ENCODE measurements at regions not wholly inside any gene's neighbourhood (a gene's known extent, or its start where the extent isn't known, plus 50 kb on each side); places are given as distances from the start of the nearest gene placed in this dataset.
"Not testable (repeated sequence)": the region's sequence is repeated elsewhere in the genome, so short reads cannot be mapped to it uniquely, and the experiment has no call there.

DNA sequence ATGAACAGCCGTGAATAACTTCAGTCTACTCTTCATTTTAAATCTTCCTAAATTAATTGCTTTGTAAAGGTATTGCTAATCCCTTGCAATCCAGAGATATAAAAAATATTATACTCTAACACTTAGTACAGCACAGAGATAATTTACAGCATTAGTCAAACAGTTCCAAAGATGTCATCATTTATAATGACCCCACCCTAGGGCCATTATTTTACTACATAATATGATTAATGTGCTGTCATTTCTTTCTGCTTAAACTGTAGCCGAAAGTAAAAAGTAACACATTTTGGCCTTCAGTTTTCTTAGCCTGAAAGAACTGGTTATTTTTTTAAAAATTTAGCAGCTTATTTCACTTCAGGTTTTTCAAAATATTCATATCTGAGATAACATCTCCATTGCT lies 256.3 kb upstream of the RFC3 start:
- DNase-seq = no peak

DNA sequence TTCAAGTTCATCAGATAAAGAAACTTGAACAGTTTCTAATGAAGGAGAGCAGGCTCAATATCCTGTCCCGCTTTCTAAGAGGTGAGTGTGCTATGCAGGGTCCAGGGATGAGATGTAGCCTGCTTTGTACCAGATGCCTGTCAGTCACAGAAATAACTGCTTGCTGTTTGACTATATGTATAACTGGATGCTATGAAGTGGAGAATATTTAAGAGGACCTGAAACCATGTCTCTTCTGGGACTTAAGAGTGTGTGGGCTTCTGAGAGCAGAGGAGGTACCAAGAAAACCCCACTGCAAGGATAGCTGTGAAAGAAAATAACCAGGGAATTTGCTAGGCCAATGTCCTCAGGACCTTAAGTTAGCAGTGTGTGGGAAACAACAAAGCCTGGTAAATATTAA lies 246.3 kb upstream of the RFC3 start:
- DNase-seq = no peak

DNA sequence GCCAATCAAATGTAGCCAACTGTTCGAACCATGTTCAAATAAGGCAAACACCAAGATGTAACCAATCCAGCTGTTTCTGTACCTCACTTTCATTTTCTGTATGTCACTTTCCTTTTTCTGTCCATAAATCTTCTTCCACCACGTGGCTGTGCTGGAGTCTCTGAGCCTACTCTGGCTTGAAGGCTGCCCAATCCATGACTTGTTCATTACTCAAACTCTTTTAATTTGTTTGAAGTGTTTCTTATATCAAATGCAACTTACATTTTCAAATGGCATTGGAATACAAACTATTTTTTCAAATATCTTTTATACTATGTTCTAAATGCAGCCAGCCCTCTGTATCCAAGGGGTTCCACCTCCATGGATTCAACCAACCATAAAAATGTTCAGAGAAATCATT lies 245.6 kb upstream of the RFC3 start:
- not testable (repeated sequence) for DNase-seq

DNA sequence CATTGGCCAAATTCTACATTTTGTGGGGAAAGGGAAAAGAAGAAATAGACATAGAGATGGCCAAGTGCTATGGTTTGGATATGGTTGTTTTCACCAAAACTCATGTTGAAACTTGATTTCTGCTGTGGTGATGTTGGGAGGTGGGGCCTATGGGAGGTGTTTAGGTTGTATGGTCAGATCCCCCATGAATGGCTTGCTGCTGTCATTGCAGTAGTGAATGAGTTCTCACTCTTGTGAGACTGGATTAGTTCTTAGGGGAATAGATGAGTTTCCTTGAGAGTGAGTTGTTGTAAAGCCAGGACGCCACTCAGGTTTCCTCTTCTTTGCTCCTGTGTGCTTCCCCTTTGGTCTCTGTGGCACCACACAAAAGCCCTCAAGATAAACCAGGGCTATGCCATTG lies 242.6 kb upstream of the RFC3 start:
- DNase-seq = no peak

DNA sequence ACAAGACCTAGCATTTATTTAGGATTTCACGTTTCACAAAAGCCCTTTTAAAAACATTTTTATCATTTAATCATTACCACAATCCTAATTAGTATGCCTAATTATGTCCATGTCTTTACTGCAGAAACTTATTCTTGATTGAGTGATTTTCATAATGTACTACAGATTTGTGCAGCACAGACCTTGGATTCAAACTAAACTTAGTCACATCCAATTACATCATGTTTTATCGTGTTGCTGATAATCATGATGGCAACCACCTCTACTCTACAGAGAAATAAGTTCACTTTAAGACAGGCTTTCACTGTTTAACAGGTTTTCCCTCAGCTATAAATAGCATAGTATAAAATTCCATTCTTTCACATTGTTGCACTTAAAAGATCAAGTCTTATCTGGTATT lies 240.9 kb upstream of the RFC3 start:
- DNase-seq = no peak

DNA sequence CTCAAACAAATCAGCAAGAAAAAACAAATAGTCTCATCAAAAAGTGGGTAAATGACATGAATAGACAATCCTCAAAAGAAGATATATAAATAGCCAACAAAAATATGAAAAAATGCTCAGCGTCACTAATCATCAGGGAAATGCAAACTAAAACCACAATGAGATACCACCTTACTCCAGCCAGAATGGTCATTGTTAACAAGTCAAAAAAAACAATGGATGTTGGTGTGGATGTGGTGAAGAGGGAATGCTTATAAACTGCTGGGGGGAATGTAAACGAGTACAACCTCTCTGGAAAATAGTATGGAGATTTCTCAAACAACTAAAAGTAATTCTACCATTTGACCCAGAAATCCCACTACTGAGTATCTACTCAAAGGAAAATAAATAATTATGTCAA lies 239.2 kb upstream of the RFC3 start:
- no peak for DNase-seq

DNA sequence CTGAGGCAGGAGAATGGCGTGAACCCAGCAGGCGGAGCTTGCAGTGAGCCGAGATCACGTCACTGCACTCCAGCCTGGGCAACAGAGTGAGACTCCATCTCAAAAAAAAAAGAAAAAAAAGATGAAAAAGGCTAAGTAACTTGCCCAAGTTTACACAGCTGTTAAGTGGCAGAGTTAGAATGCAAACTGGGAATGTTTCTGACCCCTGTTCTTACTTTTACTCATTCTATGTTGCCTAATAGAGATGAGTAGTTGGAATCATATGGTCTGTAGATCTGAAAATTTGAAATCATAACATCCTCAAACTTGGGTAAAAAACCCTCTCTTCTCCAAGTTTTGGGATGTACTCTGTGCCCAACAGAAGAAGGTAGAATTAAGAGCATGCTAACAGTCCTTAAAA lies 235.8 kb upstream of the RFC3 start:
- no peak for DNase-seq

DNA sequence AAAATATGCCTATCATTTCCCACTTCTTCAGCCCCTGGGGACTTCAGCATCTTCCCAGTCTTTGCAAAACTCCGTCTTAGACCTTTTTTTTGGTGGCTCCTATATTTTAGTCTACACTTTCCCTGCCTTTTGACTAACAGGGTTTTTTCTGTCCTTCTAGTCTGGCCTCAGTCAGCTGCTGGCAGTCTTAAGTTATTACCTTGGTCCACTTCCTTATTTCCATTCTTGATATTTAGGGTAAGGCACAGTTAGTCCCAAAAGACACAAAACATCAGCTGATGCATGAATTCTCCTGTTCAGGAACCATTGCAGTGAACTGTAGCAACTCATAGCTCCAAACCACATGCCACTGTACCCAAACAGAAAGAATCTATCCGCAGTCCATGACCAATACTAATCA lies 234.6 kb upstream of the RFC3 start:
- no peak for DNase-seq

DNA sequence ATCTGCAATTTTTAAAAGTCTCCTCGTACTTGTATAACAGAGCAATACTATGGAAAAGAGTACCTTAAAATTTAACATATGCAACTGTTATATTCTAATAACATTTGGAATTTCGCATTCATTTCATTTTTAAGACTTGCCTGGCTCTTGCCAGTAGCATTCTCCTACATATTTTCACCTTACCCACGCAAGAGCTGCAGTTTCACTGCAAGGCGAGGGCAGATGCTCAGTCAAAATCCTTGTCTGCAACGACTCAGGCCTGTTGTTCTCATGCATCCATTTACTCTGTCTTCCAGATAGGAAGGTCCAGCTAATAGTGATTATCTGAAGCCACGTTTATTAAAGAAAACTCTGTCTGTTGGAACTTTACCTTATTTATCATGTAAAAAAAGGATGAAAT lies 227.0 kb upstream of the RFC3 start:
- DNase-seq = no peak

DNA sequence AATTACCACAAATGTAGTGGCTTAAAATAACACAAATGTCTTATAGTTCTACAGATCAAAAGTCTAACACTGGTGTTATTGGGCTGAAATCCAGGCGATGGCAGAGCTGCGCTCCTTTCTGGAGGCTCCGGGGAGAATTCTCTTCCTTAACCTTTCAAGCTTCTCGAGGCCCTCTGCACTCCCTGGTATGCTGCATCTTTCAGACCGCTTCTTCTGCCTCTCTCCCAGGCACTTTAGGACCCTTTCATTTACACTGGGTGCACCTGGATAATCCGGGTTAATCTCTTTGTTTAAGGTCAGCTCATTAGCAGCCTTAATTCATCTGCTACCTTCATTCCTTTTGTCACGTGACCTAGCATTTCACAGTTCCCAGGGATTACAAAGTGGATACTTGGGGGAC lies 211.3 kb upstream of the RFC3 start:
- DNase-seq = peak; percentile 3

DNA sequence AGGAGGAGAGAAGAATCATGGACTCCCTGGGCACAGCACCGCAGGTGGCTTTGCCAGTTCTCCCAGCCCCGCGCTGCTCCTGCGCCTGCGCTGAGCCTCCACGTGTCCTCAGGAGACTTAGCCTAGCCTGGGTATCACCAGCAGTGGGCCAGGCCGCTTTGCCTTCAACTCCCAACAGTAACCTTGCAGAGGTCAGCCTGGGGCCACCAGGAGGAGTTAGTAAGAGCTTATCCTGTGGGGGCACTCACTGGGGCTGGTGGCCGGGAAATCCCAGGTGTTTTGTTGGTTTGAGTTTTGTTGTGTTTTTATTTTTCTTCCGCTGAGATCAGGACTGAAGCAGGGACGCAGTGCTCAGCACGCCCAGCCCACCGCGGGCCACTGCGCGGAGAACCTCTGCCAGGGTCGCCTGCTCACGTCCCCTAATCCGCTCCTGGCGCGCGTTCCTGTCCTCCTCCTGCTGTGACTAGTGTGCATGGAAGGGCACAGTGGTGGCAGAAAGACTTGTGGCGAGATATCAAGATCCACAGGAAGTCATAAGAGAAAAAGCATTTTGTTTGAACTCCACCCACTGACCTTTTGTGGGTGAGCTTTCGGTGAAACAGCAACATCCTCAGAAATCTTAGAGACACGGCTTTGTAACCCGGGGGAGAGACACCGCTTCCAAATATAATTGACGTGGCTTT lies 207.4 kb upstream of the RFC3 start:
- DNase-seq = no peak

DNA sequence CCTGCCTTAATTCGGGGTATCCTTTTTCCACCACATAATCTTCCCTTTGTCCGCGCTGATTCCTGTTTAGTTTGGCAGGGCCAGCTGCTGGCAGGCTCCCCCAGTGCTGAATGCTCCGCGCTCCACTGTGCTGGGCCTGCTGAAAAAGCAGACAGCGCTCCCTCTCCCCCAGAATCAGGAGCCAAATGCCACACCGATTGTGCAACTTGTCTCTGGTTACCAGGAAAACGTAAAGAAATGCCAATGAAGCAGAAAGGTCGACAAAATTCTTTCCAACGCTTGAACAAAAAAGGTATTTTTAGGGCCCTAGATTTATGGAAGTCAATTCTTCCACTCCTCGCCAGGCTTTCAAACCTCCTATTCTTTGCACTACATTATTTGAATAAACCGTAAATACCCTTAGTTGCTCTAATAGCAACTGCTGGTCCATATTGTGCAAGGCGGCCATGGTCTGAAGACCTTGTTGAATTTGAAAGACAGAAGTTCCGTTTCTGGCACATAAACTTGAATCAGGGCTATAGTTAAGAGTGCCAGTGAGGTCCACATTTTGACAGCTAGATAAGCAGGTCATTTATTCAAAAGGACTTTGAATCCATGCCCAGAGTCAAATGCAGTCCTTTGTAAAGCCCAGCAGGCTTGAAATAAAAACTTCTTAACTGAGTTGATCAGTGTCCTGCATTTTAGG lies 206.7 kb upstream of the RFC3 start:
- peak; percentile 9 for DNase-seq

DNA sequence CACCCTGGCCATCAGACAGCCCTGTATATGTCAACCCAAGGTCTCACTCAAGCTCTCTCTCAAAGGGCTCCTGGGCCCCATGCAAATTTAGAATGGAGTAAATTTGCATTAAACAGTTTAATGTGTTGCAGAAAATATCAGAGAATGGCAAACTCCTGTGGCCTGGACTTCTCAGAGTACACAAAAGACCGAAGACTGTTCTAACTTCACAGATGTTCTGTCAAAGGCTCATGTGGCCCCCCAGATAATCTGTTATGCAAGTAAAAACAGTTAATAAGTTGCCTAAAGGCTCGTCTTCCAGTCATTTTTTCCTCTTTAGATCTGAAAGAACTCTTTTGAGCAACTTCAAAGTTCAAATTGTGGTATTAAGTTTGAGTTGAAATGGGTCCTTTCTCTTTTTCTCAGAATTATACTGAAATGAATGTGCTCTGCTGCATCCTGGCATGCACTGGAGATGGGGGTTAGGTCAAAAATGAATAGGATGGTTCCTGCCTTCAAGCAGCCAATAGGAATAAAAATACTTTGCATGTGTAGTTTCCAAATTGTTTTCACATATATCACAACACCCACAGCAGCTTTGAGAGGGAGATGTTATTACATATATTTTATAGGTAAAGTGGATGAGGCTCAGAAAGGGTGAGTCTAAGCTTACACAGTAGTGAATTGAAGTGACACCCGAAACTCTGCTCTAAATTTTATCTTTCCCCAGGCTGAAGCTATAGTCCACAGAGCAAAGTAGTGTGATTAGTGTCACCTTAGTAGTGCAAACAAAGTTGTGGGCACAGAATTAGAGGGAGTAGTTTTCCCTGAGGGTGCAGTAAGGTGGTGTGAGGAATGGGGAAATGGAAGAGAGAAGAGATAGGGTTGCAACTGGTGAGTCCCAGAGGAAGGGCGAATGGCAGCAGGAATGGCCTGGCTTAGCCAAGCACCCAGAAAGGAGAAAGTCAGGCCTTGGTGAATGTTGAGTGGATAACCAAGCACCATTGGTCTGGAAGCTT lies 205.0 kb upstream of the RFC3 start:
- no peak for DNase-seq

DNA sequence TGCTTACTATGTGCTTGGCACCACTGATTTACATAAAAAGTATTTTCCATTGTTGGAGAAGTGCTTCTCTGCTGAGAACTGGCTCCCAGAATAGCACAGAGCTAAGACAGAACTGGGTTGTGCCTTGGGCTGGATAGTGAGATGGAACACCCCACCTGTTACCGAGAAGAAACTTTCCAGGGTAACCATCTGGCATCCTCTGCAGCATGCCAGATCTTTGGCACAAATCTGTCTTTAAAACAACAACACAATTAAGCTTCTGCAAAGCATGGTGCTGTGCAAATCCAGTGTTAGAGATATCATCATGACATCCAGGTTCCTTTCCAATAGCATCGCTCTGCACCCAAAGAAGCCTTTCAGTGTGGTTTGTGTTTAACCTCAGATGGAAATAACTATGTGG lies 202.5 kb upstream of the RFC3 start:
- no peak for DNase-seq

DNA sequence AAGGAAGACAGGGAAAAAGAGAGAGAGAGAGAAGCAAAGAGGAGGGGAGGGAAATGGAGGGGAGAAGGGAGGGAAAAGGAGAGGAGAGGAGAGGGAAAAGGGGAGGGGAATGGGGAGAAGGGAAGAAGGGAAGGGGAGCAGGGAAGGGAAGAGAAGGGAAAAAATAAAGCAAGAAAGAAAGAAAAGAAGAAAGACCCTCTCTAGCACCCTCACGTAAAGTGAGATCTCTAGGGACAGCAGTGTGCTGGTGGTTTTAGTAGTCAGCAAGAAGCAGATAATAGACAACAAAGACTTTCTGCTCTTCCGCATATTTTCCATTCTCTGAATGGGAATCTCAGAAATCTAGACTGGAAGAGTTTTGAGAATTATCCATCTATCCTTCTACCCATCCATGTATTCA lies 201.8 kb upstream of the RFC3 start:
- DNase-seq = no peak

DNA sequence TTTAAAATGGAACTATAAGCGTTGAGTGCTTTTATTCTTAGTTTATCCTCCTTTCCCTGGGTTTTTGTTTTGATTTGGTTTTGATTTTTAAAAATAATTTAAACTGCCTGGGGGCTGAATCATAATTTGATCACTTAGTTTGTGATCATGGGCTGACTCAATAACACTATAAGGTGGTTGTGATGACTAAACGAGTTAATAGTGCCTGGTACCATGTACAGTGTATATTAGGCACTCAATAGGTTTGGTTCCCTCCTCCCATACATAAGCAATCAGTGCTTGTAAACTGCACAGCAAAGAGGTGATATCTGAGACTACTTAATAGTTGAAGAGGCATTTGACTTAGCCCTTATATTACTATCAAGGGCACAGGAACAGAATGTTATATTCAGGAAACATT lies 200.9 kb upstream of the RFC3 start:
- no peak for DNase-seq

DNA sequence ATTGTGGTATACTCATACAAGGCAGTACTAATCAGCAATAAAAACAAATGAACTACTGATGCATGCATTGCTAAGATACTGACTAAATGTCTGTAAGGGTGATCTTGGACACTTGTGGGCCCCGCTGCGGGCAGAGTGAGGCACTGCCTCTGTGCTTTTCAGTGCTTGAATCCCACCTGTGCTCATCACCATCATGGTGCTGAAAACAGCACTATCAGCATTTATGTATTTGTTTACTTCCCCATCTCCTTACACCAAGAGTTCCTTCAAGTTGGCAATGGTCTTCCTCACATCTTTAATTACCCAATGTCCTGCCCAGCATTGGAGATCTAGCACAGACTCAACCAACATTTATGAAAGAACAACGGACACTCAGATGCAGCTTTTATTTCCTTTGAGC lies 193.7 kb upstream of the RFC3 start:
- no peak for DNase-seq

DNA sequence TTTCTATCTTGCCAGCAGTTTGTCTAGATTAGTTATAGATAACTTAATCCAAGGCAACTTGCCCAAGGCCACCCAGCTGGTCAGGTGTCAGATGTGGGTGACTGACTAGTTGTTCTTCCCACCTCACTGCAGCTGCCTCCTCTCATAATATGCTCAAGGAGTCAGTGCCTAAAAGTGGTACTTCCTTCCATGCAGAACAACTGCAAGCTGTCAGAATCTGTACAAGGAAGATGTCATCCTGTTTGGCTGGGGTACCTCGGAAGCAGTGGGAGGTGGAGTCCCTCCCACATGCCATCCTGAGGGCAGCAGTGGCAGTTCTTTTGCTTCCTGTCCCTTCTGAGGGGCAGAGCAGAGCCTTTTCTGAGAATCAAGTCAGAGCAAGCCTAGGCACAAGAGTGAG lies 193.2 kb upstream of the RFC3 start:
- DNase-seq = no peak

DNA sequence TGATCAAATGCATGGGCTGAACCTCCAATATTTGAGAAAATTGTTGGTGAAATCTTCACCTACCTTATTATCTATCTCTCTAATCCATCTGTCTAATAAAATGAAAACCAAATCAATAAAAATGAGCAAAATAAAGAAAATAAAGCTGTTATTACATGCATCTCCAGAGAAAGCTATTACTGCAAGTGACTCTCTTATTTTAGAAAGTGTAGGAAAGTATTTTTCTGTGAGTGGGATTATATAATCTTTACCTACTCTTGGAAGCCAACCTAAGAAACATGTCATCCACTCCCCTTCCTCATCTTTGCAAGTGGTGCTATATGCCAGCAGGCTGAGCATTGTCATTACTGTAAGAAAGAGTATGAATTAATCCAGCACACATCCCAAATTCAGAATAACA lies 191.5 kb upstream of the RFC3 start:
- DNase-seq = no peak

DNA sequence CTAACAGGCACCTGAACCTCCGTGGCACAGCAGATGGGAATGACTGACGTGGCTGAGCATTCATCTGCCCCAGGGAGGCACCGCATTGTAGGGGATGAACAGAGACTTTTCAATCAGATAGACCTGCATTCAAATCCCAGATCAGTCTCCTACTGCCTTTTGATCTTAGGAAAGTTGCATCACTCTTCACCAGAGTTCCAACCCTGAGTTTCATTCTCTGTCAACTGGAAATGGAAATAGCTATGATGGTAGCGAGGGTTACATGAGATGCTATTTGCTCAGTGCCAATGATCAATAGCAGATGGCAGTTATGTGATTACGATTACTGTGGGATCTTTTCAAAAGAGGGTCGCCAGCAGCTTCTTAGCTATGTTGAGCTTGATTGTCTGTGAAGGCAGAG lies 189.3 kb upstream of the RFC3 start:
- DNase-seq = no peak

DNA sequence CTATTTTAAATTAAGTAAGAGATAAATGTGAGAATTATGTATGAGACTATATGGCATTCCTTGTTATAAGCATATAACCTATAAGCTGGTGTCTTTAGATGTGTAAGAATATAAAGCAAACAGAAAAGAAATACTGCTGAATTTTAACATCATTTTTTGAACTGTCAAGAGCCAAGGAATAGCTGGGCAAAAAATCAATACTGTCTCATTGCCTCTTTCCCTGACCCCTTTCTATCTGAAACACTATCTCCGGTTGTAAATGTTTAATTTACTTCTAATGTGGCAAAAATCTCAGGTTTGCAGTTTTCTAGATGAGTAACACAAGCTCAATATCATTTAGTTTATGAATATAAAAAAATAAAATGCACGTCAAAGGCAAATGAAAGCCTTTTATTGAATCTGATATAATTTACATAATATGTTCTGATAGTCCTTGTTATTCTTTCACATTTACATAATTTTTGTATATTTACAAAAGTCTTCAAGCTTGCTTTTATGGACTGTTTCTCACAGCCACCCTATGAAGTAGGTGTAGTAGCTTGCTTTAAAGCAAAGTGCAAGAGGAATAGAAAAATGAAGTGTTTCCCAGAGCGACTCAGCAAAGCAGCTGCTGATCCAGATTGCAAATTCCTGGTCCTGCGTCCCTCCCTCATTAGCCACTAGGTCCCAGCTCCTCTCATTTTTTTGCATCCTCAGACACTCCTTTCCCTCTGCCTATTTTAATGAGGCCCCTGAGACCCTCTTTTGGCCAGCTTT lies 188.2 kb upstream of the RFC3 start:
- no peak for DNase-seq

DNA sequence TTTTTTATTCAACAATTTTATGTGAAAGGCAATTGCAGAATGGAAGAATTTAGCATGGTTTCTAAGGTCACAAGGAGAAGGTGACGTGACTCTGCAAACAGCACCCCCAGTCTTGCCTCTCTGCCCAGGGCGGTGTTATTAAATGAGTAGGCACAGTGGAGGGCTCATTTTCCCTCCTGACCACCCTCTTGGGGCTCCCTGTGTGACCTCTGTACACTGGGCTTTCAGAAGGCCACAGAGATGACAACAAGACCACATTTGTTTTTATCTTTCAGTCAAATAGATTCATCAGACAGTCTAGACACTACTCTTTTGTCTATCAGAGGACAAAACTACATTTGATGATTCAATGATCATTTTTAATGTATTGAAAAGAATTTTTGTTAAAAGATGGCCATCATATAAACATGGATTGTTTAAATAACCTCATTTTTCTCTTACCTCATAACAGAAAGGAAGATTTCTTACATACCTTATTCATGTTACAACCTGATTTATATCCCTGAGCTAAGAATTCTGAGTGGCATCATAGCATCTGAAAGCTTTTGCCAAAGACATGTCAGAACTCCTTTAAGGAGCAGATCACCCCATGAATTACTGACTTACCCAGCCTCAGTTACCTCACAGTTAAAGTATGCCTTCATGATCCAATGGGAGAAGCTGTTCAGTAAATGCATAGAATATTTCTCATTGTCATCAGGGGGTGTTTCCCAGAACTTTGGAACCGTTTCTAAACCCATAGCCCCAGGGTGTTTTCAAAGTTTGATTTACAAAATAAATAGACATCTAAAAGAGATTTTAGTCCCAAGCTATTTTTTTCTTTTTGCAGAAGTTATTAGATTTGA lies 184.0 kb upstream of the RFC3 start:
- DNase-seq = peak; percentile 91

Measured in fibroblast of skin of abdomen (primary cell).